MM.1S (cell line): ENCODE measurements at regions not wholly inside any gene's neighbourhood (a gene's known extent, or its start where the extent isn't known, plus 50 kb on each side); places are given as distances from the start of the nearest gene placed in this dataset.

ENCODE experiments used
- DNase-seq: peaks from one replicate; pipeline ENCODE4 v3.0.0-alpha.2; 2015
- H2AFZ ChIP-seq: fragments of 300-600 bp; sonication (generic); 2 replicates; pipeline ENCODE4 v1.6.0; 2016; ENCODE audit warnings: antibody characterized with exemption, low read length
- H3F3A ChIP-seq: fragments of 300-600 bp; sonication (generic); 2 replicates; pipeline ENCODE4 v1.6.1; 2016; ENCODE audit warnings: mild to moderate bottlenecking, antibody characterized with exemption, low read length, moderate library complexity, mixed read lengths; ENCODE audit not compliant: insufficient read depth
- H3K27ac ChIP-seq: fragments of 300-600 bp; sonication (generic); 2 replicates; pipeline ENCODE4 v1.5.1; 2016; ENCODE audit warnings: mild to moderate bottlenecking, low read length
- H3K27me3 ChIP-seq: fragments of 300-600 bp; sonication (generic); replicated peaks from 2 replicates; pipeline ENCODE4 v1.6.0; 2016; ENCODE audit warnings: low read length; ENCODE audit not compliant: insufficient read depth
- H3K36me3 ChIP-seq: fragments of 300-600 bp; sonication (generic); replicated peaks from 2 replicates; pipeline ENCODE4 v1.6.1; 2016; ENCODE audit warnings: mild to moderate bottlenecking, low read length, mixed read lengths; ENCODE audit not compliant: insufficient read depth
- H3K4me1 ChIP-seq: fragments of 300-600 bp; sonication (generic); 2 replicates; pipeline ENCODE4 v1.6.1; 2016; ENCODE audit warnings: low read length, mixed read lengths
- H3K4me2 ChIP-seq: fragments of 300-600 bp; sonication (generic); 2 replicates; pipeline ENCODE4 v1.6.0; 2016; ENCODE audit warnings: low read depth, low read length
- H3K4me3 ChIP-seq: fragments of 300-600 bp; sonication (generic); 2 replicates; pipeline ENCODE4 v1.5.1; 2016; ENCODE audit warnings: low read length, mixed read lengths
- H3K79me2 ChIP-seq: fragments of 300-600 bp; sonication (generic); 2 replicates; pipeline ENCODE4 v1.6.1; 2016; ENCODE audit warnings: mixed run types, low read length, mixed read lengths
- H3K9ac ChIP-seq: fragments of 300-600 bp; sonication (generic); 2 replicates; pipeline ENCODE4 v1.6.1; 2016; ENCODE audit warnings: low read length, mixed read lengths
- H3K9me2 ChIP-seq: fragments of 300-600 bp; sonication (generic); replicated peaks from 2 replicates; pipeline ENCODE4 v1.6.1; 2016; ENCODE audit warnings: mild to moderate bottlenecking, low read length, mixed read lengths; ENCODE audit not compliant: insufficient read depth
- H3K9me3 ChIP-seq: fragments of 300-600 bp; sonication (generic); replicated peaks from 2 replicates; pipeline ENCODE4 v1.6.1; 2016; ENCODE audit warnings: mild to moderate bottlenecking, low read length, mixed read lengths; ENCODE audit not compliant: insufficient read depth
- H4K20me1 ChIP-seq: fragments of 300-600 bp; sonication (generic); 2 replicates; pipeline ENCODE4 v1.6.1; 2016; ENCODE audit warnings: mild to moderate bottlenecking, low read length, moderate library complexity, mixed read lengths; ENCODE audit not compliant: insufficient read depth
- EZH2 ChIP-seq: fragments of 300-600 bp; sonication (generic); optimal IDR thresholded peaks from 2 replicates; pipeline ENCODE3; 2017; ENCODE audit warnings: low read depth, mild to moderate bottlenecking, antibody characterized with exemption, low read length, mixed read lengths
- EZH2phosphoT487 ChIP-seq: fragments of 300-600 bp; sonication (generic); IDR thresholded peaks from 2 replicates; pipeline ENCODE4 v1.6.1; 2018; ENCODE audit warnings: antibody characterized with exemption, low read length
- TF ChIP-seq, protein P1 (sequence below): fragments of 300-600 bp; sonication (generic); IDR thresholded peaks from 2 replicates; pipeline ENCODE4 v1.5.1; 2016; ENCODE audit warnings: antibody characterized with exemption, low read length, mixed read lengths

DNA sequence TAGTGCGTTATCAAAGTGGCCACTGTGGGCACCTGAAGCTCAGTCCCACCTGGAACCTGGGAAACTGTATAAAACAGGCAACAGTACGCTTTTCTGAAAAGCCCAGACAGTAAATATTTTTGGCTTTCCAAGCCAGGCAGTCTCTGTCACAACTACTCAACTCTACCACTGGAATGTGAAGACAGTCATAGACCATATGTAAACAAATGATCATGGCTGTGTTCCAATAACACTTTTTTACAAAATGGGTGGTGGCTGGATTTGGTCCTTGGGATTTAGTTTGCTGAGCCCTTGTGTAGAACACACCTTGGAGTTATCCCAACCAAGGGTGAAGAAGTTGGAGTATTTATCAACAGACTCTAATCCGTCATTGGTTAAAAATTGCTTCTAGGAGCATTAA, 259.9 kb downstream of the SKIDA1 start:
- no peaks in the 10 kb centered on the region for H4K20me1 ChIP-seq
- no peaks in the 10 kb centered on the region for H3K36me3 ChIP-seq
- no peak overlapping the region for H3K27ac ChIP-seq
- H3K79me2 ChIP-seq: no peaks in the 10 kb centered on the region
- no peaks in the 10 kb centered on the region for H3K4me1 ChIP-seq
- DNase-seq: no peak
- H3K9ac ChIP-seq: no peak overlapping the region
- H3K27me3 ChIP-seq: no peaks in the 10 kb centered on the region
- H2AFZ ChIP-seq: no peak overlapping the region
- H3K4me3 ChIP-seq: no peak overlapping the region
- no peaks in the 10 kb centered on the region for H3K9me2 ChIP-seq
- no peak overlapping the region for H3K4me2 ChIP-seq
- H3K9me3 ChIP-seq: no peaks in the 10 kb centered on the region
- TF ChIP-seq, protein P1, sequence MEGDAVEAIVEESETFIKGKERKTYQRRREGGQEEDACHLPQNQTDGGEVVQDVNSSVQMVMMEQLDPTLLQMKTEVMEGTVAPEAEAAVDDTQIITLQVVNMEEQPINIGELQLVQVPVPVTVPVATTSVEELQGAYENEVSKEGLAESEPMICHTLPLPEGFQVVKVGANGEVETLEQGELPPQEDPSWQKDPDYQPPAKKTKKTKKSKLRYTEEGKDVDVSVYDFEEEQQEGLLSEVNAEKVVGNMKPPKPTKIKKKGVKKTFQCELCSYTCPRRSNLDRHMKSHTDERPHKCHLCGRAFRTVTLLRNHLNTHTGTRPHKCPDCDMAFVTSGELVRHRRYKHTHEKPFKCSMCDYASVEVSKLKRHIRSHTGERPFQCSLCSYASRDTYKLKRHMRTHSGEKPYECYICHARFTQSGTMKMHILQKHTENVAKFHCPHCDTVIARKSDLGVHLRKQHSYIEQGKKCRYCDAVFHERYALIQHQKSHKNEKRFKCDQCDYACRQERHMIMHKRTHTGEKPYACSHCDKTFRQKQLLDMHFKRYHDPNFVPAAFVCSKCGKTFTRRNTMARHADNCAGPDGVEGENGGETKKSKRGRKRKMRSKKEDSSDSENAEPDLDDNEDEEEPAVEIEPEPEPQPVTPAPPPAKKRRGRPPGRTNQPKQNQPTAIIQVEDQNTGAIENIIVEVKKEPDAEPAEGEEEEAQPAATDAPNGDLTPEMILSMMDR: no peak
- TF ChIP-seq EZH2phosphoT487 (no peak), EZH2 (no peak)
- H3F3A ChIP-seq: no peaks in the 10 kb centered on the region

DNA sequence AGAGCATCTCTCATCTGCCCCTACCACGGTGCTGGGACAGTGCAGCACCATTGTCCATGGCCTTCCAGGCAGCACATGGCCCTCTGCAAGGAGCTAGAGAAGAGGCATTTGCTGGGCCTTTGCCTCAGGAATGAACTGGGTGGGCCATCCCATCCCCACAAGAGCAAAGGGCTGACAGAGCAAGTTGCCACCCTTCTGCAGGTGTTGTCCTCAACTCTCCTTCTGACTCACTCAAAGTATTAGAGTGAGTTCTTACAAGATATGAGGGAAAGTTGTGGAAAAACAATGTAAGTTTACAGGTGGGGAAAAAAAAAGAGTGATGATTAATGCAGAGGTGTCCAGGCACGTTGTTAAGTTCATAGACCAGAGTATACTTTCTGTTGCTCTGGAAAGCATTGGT, 261.2 kb downstream of the SKIDA1 start:
- H3K9me2 ChIP-seq: no peaks in the 10 kb centered on the region
- no peaks in the 10 kb centered on the region for H3K4me1 ChIP-seq
- no peaks in the 10 kb centered on the region for H3K36me3 ChIP-seq
- H3K27me3 ChIP-seq: no peaks in the 10 kb centered on the region
- no peaks in the 10 kb centered on the region for H3K79me2 ChIP-seq
- H3K27ac ChIP-seq: no peak overlapping the region
- H3K4me2 ChIP-seq: no peak overlapping the region
- H3F3A ChIP-seq: no peaks in the 10 kb centered on the region
- no peak overlapping the region for H2AFZ ChIP-seq
- no peaks in the 10 kb centered on the region for H4K20me1 ChIP-seq
- H3K9me3 ChIP-seq: no peaks in the 10 kb centered on the region
- TF ChIP-seq EZH2 (no peak), EZH2phosphoT487 (no peak)
- TF ChIP-seq, protein P1: no peak
- no peak overlapping the region for H3K9ac ChIP-seq
- DNase-seq: no peak
- H3K4me3 ChIP-seq: no peak overlapping the region

DNA sequence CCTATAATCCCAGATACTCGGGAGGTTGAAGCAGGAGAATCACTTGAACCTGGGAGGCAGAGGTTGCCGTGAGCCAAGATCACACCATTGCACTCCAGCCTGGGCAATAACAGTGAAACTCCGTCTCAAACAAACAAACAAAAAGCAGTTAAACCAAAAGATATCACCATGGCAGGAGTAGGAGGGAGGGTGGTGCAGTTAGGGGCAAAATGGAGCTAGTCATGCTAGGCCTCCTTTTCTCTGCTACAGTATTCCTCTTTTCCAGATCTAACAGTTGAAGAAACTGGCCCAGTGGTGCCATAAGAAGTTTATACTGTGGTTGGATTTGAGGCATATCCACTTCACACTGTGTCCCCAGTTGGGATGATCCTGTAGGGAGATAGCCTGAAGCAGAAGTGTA, 261.6 kb downstream of the SKIDA1 start:
- Histone ChIP-seq H3K4me2 (no peak overlapping the region), H3K9ac (no peak overlapping the region), H3K27me3 (no peaks in the 10 kb centered on the region), H3K9me2 (no peaks in the 10 kb centered on the region), H3F3A (no peaks in the 10 kb centered on the region), H3K79me2 (no peaks in the 10 kb centered on the region), H3K36me3 (no peaks in the 10 kb centered on the region), H3K4me1 (no peaks in the 10 kb centered on the region), H3K9me3 (no peaks in the 10 kb centered on the region), H2AFZ (no peak overlapping the region), H3K27ac (no peak overlapping the region), H4K20me1 (no peaks in the 10 kb centered on the region), H3K4me3 (no peak overlapping the region)
- no peak for DNase-seq
- no peak for TF ChIP-seq EZH2
- no peak for TF ChIP-seq EZH2phosphoT487
- TF ChIP-seq, protein P1: no peak
